Smooth muscle cell (in vitro differentiated cells): ENCODE measurements at regions not wholly inside any gene's neighbourhood (a gene's known extent, or its start where the extent isn't known, plus 50 kb on each side); places are given as distances from the start of the nearest gene placed in this dataset.
"Not testable (repeated sequence)": the region's sequence is repeated elsewhere in the genome, so short reads cannot be mapped to it uniquely, and the experiment has no call there.

Source experiments
- DNase-seq: peaks from one replicate; lab custom pipeline; 2025; ENCODE audit not compliant: unreplicated experiment; lab: John Stamatoyannopoulos, UW
- H2AFZ ChIP-seq: fragments of 200-600 bp; sonication (generic); 2 replicates; pipeline ENCODE4 v1.6.0; 2016; ENCODE audit warnings: antibody characterized with exemption, low read depth, mild to moderate bottlenecking
- H3F3A ChIP-seq: fragments of 200-600 bp; sonication (generic); 2 replicates; pipeline ENCODE4 v1.6.0; 2017; ENCODE audit warnings: antibody characterized with exemption, low read depth
- H3K27ac ChIP-seq: fragments of 200-600 bp; sonication (generic); 2 replicates; pipeline ENCODE4 v1.5.1; 2016; ENCODE audit warnings: low read depth, mild to moderate bottlenecking
- H3K27me3 ChIP-seq: fragments of 200-600 bp; sonication (generic); 2 replicates; pipeline ENCODE4 v1.6.1; 2016; ENCODE audit warnings: low read depth, mild to moderate bottlenecking
- H3K36me3 ChIP-seq: fragments of 200-600 bp; sonication (generic); 2 replicates; pipeline ENCODE4 v1.5.1; 2016; ENCODE audit warnings: low read depth
- H3K4me1 ChIP-seq: fragments of 200-600 bp; sonication (generic); 2 replicates; pipeline ENCODE4 v1.5.1; 2016; ENCODE audit warnings: low read depth
- H3K4me2 ChIP-seq: fragments of 200-600 bp; sonication (generic); 2 replicates; pipeline ENCODE4 v1.6.0; 2016; ENCODE audit warnings: mild to moderate bottlenecking
- H3K4me3 ChIP-seq: fragments of 200-600 bp; sonication (generic); 2 replicates; pipeline ENCODE4 v1.5.1; 2016; ENCODE audit warnings: mild to moderate bottlenecking
- H3K79me2 ChIP-seq: fragments of 200-600 bp; sonication (generic); 2 replicates; pipeline ENCODE4 v1.6.0; 2016; ENCODE audit warnings: low read depth, mild to moderate bottlenecking
- H3K9ac ChIP-seq: fragments of 200-600 bp; sonication (generic); 2 replicates; pipeline ENCODE4 v1.6.0; 2016; ENCODE audit warnings: low read depth
- H3K9me3 ChIP-seq: fragments of 200-600 bp; sonication (generic); replicated peaks from 2 replicates; pipeline ENCODE4 v1.5.1; 2016; ENCODE audit warnings: low read depth
- H4K20me1 ChIP-seq: fragments of 200-600 bp; sonication (generic); 2 replicates; pipeline ENCODE4 v1.6.0; 2016; ENCODE audit warnings: low read depth
- WGBS: methylation state at CpG from one replicate; pipeline ENCODE4 v1.1.7; 2016; ENCODE audit warnings: low lambda C conversion rate; 5-methylcytosine and 5-hydroxymethylcytosine counted together
- TF ChIP-seq, protein P1 (sequence below): fragments of 200-600 bp; sonication (generic); IDR thresholded peaks from 2 replicates; pipeline ENCODE4 v1.5.1; 2017; ENCODE audit warnings: borderline replicate concordance, mild to moderate bottlenecking, antibody characterized with exemption; ENCODE audit not compliant: insufficient read depth, poor library complexity, severe bottlenecking

DNA sequence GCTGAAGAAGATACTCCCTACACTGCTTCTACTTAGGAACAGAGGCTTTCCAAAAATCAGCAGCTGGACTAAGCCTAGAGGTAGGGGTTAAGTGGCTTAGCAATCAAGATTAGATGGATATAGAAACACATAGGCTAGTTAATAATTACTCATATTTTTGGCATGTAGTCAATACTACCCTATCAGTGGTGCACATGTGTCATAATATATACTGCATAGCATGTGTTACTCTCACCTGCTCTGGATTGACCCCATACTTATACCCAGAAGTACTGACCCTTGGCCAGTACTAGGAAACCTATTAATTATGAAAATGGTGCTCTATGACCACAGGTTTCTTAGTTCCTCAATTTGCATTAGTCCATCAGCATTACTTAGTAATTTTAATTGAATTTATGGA lies 528.4 kb upstream of the LMO3 start:
- Histone ChIP-seq H3K4me2 (no peak overlapping the region), H3K27me3 (no peaks in the 10 kb centered on the region), H3F3A (no peaks in the 10 kb centered on the region), H4K20me1 (no peaks in the 10 kb centered on the region), H3K9me3 (no peaks in the 10 kb centered on the region), H3K36me3 (no peaks in the 10 kb centered on the region), H3K4me3 (no peak overlapping the region), H3K9ac (no peak overlapping the region), H3K4me1 (no peaks in the 10 kb centered on the region), H2AFZ (no peak overlapping the region), H3K27ac (no peak overlapping the region), H3K79me2 (no peaks in the 10 kb centered on the region)
- no peak for DNase-seq
- TF ChIP-seq, protein P1, sequence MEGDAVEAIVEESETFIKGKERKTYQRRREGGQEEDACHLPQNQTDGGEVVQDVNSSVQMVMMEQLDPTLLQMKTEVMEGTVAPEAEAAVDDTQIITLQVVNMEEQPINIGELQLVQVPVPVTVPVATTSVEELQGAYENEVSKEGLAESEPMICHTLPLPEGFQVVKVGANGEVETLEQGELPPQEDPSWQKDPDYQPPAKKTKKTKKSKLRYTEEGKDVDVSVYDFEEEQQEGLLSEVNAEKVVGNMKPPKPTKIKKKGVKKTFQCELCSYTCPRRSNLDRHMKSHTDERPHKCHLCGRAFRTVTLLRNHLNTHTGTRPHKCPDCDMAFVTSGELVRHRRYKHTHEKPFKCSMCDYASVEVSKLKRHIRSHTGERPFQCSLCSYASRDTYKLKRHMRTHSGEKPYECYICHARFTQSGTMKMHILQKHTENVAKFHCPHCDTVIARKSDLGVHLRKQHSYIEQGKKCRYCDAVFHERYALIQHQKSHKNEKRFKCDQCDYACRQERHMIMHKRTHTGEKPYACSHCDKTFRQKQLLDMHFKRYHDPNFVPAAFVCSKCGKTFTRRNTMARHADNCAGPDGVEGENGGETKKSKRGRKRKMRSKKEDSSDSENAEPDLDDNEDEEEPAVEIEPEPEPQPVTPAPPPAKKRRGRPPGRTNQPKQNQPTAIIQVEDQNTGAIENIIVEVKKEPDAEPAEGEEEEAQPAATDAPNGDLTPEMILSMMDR, result no peak

DNA sequence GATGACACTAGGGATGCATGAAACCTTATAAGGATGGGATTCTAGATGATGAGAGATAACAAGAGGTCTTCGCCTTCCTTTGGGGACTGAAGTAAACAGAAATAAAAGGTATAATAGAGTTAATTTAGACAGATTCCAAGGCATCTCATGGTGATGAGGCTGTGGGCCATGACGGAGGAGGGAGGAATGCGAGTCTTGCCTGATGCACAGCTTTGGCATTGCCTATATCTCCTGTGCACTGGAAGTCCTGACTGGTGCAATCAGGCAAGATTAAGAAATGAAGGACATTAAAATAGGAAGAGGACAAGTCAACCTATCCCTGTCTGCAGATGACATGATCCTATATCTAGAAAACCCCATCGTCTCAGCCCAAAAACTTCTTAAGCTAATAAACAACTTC lies 526.4 kb upstream of the LMO3 start:
- Histone ChIP-seq H3K9ac (no peak overlapping the region), H3K9me3 (no peaks in the 10 kb centered on the region)

DNA sequence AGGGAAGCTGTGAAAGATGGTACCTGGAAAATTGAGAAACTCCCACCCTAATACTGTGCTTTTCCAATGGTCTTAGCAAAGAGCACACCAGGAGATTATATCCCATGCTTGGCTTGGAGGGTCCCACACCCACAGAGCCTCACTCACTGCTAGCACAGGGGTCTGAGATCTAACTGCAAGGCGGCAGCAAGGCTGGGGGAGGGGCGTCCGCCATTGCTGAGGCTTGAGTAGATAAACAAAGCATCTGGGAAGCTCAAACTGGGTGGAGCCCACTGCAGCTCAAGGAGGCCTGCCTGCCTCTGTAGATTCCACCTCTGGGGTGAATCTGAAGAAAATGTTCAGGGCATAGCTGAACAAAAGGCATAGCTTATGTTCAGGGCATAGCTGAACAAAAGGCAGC lies 510.6 kb upstream of the LMO3 start:
- not testable (repeated sequence) for DNase-seq
- 87% methylated on average over 3 of the region's 3 CpGs for WGBS

More for the DNA sequence above, 526.4 kb upstream of the LMO3 start:
- TF ChIP-seq, protein P1, result no peak
- Histone ChIP-seq H3K4me2 (no peak overlapping the region), H3F3A (no peaks in the 10 kb centered on the region), H3K27me3 (no peaks in the 10 kb centered on the region), H3K36me3 (no peaks in the 10 kb centered on the region), H3K4me1 (no peaks in the 10 kb centered on the region), H3K79me2 (no peaks in the 10 kb centered on the region), H2AFZ (no peak overlapping the region), H3K27ac (no peak overlapping the region), H3K4me3 (no peak overlapping the region), H4K20me1 (no peaks in the 10 kb centered on the region)
- no peak for DNase-seq
- WGBS, result 90% methylated on average over 4 of the region's 4 CpGs

DNA sequence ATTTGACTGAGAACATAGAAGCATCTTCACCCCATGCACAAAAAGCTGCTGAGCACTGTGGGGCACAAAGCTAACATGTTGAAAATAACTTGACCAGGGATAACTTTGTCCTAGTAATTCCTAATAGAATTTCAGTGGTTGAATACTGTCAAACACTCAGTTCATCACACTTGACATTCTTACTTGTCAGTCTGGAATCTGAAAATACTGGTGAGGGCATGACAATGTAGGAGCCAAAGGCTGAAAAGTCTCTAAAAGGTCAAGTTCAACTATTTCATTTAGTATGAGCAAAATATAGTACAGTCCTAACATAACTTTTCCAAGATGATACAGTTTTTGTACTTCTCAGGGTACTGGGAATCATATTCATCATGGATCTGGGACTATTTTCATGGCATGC lies 504.4 kb upstream of the LMO3 start:
- H3K27ac ChIP-seq, result no peak overlapping the region
- no peaks in the 10 kb centered on the region for H3K79me2 ChIP-seq
- H3K4me3 ChIP-seq, result no peak overlapping the region
- no peaks in the 10 kb centered on the region for H4K20me1 ChIP-seq
- H2AFZ ChIP-seq, result no peak overlapping the region
- no peaks in the 10 kb centered on the region for H3K27me3 ChIP-seq
- no peak for DNase-seq
- H3K9ac ChIP-seq, result no peak overlapping the region
- TF ChIP-seq, protein P1, result no peak
- no peak overlapping the region for H3K4me2 ChIP-seq
- H3F3A ChIP-seq, result no peaks in the 10 kb centered on the region
- no peaks in the 10 kb centered on the region for H3K4me1 ChIP-seq
- no peaks in the 10 kb centered on the region for H3K9me3 ChIP-seq
- H3K36me3 ChIP-seq, result no peaks in the 10 kb centered on the region

More for the DNA sequence above, 510.6 kb upstream of the LMO3 start:
- not testable (repeated sequence) for H3K4me2 ChIP-seq, H3K27me3 ChIP-seq, H2AFZ ChIP-seq, H3K36me3 ChIP-seq, H4K20me1 ChIP-seq, H3F3A ChIP-seq, H3K27ac ChIP-seq, H3K4me3 ChIP-seq, H3K4me1 ChIP-seq, H3K9me3 ChIP-seq, H3K9ac ChIP-seq, H3K79me2 ChIP-seq
